ENCODE measurements at regions not wholly inside any gene's neighbourhood (a gene's known extent, or its start where the extent isn't known, plus 50 kb on each side); places are given as distances from the start of the nearest gene placed in this dataset.

GRCh38 chr7:131924857-131925256 lies 368.4 kb upstream of the PODXL start:
- H3K79me2 ChIP-seq (ENCODE audit: control insufficient read depth, insufficient read depth, low read length) = no peaks in the 10 kb centered on the region
- H2AFZ ChIP-seq (ENCODE audit: low read depth, low read length) = no peak overlapping the region
- CTCF ChIA-PET (ENCODE audit: low intra/inter-chr PET ratio) = no interaction called here
- 0% methylated on average over 3 of the region's 3 CpGs for WGBS (ENCODE audit: insufficient coverage, low coverage, missing lambda C conversion rate)
- no peaks in the 10 kb centered on the region for H3K4me1 ChIP-seq (replicated peaks in 1 of 2; ENCODE audit: control insufficient read depth in 2 of 2, insufficient read depth in 2 of 2, low read length in 2 of 2)
- TF ChIP-seq BRF1 (IDR thresholded peaks at IDR 0.05; ENCODE audit: borderline replicate concordance, extremely low read depth, insufficient read length) = no peak
- TF ChIP-seq ZNF707 (CRISPR knock-in tag; conservative IDR thresholded peaks at IDR 0.05) = no peak
- TF ChIP-seq ZNF311 (CRISPR knock-in tag; IDR thresholded peaks at IDR 0.05) = no peak
- no peak for TF ChIP-seq ZNF253 (CRISPR knock-in tag; conservative IDR thresholded peaks at IDR 0.05)
- no peak for TF ChIP-seq TCF15 (CRISPR knock-in tag; IDR thresholded peaks at IDR 0.05)
- no peak for TF ChIP-seq JUND (IDR thresholded peaks at IDR 0.05; ENCODE audit: borderline replicate concordance, low read depth, low read length)
- TF ChIP-seq JUND (tag; IDR thresholded peaks at IDR 0.05; ENCODE audit: borderline replicate concordance, low read depth, low read length) = no peak
- TF ChIP-seq HINFP (tag; conservative IDR thresholded peaks at IDR 0.05; ENCODE audit: low read depth) = no peak
- TF ChIP-seq NKRF (IDR thresholded peaks at IDR 0.05; ENCODE audit: borderline replicate concordance) = no peak
- TF ChIP-seq ZZZ3 (IDR thresholded peaks at IDR 0.05) = no peak
- TF ChIP-seq ZBTB12 (CRISPR knock-in tag; IDR thresholded peaks at IDR 0.05) = no peak
- no peak for TF ChIP-seq ETV1 (tag; conservative IDR thresholded peaks at IDR 0.05; ENCODE audit: low read depth)
- TF ChIP-seq RBM14 (IDR thresholded peaks at IDR 0.05; ENCODE audit: borderline replicate concordance, insufficient read depth, low read depth, low read length) = no peak
- H3K9me3 ChIP-seq (replicated peaks; ENCODE audit: control insufficient read depth, insufficient read depth, low read depth, low read length) = no peaks in the 10 kb centered on the region
- H3K9me1 ChIP-seq (ENCODE audit: control insufficient read depth, insufficient read depth, low read length) = no peaks in the 10 kb centered on the region
- POLR2A ChIA-PET = interaction anchor here (0.6 kb wide), 1 partner anchor 238 kb away, joined by 3 read pairs; no protein-coding TSS in a partner anchor
- DNase-seq (ENCODE audit: extremely low read depth in 1 of 4, low spot score in 3 of 4) (no peak), ATAC-seq (no peak), FAIRE-seq (no peak)
- in situ Hi-C loops (cut with MboI) = no loop called here
- peaks cover 5% of the 10 kb centered on the region in 2 experiments; a peak in 2 of 5 replicates for H3K27me3 ChIP-seq (ENCODE audit: control insufficient read depth in 2 of 2, insufficient read depth in 2 of 2, low read length in 2 of 2)
- H3K4me2 ChIP-seq (ENCODE audit: insufficient read depth, low read length) = no peak overlapping the region
- H3K9ac ChIP-seq (ENCODE audit: insufficient read depth in 1 of 2, low read depth in 2 of 2, low read length in 2 of 2) = no peak overlapping the region
- H3K27ac ChIP-seq (ENCODE audit: extremely low read depth, low read depth, low read length) = no peak overlapping the region
- BruUV-seq (replicated peaks) = no TSS peak
- no peak overlapping the region for H3K4me3 ChIP-seq
- no peaks in the 10 kb centered on the region for H3K36me3 ChIP-seq (ENCODE audit: control insufficient read depth, insufficient read depth, low read length)
- intact Hi-C loops (cut with micrococcal nuclease) = no loop called here
- no peaks in the 10 kb centered on the region for H4K20me1 ChIP-seq (replicated peaks; ENCODE audit: control insufficient read depth, insufficient read depth, low read length)
